Mesenchymal stem cell (in vitro differentiated cells and primary cell): ENCODE measurements at regions not wholly inside any gene's neighbourhood (a gene's known extent, or its start where the extent isn't known, plus 50 kb on each side); places are given as distances from the start of the nearest gene placed in this dataset.

Source experiments
- DNase-seq: peaks from one replicate; pipeline ENCODE4 v3.0.0-alpha.2; 2013
- H2AFZ ChIP-seq: one replicate; pipeline ENCODE4 v1.6.1; 2013; ENCODE audit warnings: low read depth, mild to moderate bottlenecking, control low read depth, inconsistent platforms, low read length, moderate library complexity
- H2AK5ac ChIP-seq: 2 replicates; pipeline ENCODE4 v1.6.1; 2013; ENCODE audit warnings: low read length, moderate library complexity, mild to moderate bottlenecking, inconsistent platforms; ENCODE audit not compliant: severe bottlenecking
- H2BK120ac ChIP-seq: one replicate; pipeline ENCODE4 v1.6.1; 2013; ENCODE audit warnings: low read depth, mild to moderate bottlenecking, inconsistent platforms, low read length, moderate library complexity
- H2BK12ac ChIP-seq, 2 experiments: one replicate each; pipeline ENCODE4 v1.6.1; 2013; ENCODE audit warnings: inconsistent platforms in 2 of 2, low read length in 2 of 2, mild to moderate bottlenecking in 2 of 2, moderate library complexity in 2 of 2, control low read depth in 1 of 2
- H2BK15ac ChIP-seq: one replicate; pipeline ENCODE4 v1.6.1; 2013; ENCODE audit warnings: mild to moderate bottlenecking, low read depth, inconsistent platforms; ENCODE audit not compliant: poor library complexity, severe bottlenecking
- H2BK5ac ChIP-seq: 2 replicates; pipeline ENCODE4 v1.6.1; 2013; ENCODE audit warnings: low read depth, mild to moderate bottlenecking, low read length, control low read depth, inconsistent platforms; ENCODE audit not compliant: poor library complexity, severe bottlenecking
- H3K14ac ChIP-seq, 2 experiments: one replicate each; pipeline ENCODE4 v1.6.1; 2013; ENCODE audit warnings: inconsistent platforms in 2 of 2, low read length in 2 of 2, control low read depth in 1 of 2, mild to moderate bottlenecking in 1 of 2, moderate library complexity in 1 of 2
- H3K18ac ChIP-seq, 2 experiments: one replicate each; pipeline ENCODE4 v1.6.1; 2013; ENCODE audit warnings: inconsistent platforms in 2 of 2, low read length in 2 of 2, control low read depth in 1 of 2, low read depth in 1 of 2, mild to moderate bottlenecking in 1 of 2
- H3K23ac ChIP-seq, 2 experiments: one replicate each; pipeline ENCODE4 v1.6.1; 2013; ENCODE audit warnings: inconsistent platforms in 2 of 2, low read length in 2 of 2, mild to moderate bottlenecking in 2 of 2, moderate library complexity in 2 of 2, control low read depth in 1 of 2
- H3K27ac ChIP-seq: 2 replicates; pipeline ENCODE4 v1.5.1; 2013; ENCODE audit warnings: mild to moderate bottlenecking, moderate library complexity, low read length, control low read depth, inconsistent platforms; ENCODE audit not compliant: poor library complexity, severe bottlenecking
- H3K27me3 ChIP-seq, 2 experiments: 2 replicates each; pipeline versions ENCODE4 v1.6.1 to v1.7.0; 2013; ENCODE audit warnings: low read length in 2 of 2, mild to moderate bottlenecking in 2 of 2, moderate library complexity in 2 of 2, control low read depth in 1 of 2, inconsistent platforms in 1 of 2; ENCODE audit not compliant: control insufficient read depth in 1 of 2, insufficient read depth in 1 of 2
- H3K36me3 ChIP-seq, 2 experiments: 2 replicates each; pipeline versions ENCODE4 v1.6.1 to v1.7.0; 2013; ENCODE audit warnings: low read length in 2 of 2, control low read depth in 1 of 2, inconsistent platforms in 1 of 2, low read depth in 1 of 2, mild to moderate bottlenecking in 1 of 2; ENCODE audit not compliant: insufficient read depth in 2 of 2, control insufficient read depth in 1 of 2
- H3K4ac ChIP-seq, 2 experiments: one replicate each; pipeline ENCODE4 v1.6.1; 2013; ENCODE audit warnings: inconsistent platforms in 2 of 2, low read length in 2 of 2, mild to moderate bottlenecking in 2 of 2, moderate library complexity in 2 of 2, control low read depth in 1 of 2, low read depth in 1 of 2
- H3K4me1 ChIP-seq: 2 replicates; pipeline ENCODE4 v1.6.1; 2013; ENCODE audit warnings: low read depth, low read length, control low read depth; ENCODE audit not compliant: control insufficient read depth, insufficient read depth
- H3K4me2 ChIP-seq: 2 replicates; pipeline ENCODE4 v1.6.1; 2013; ENCODE audit warnings: low read length, mild to moderate bottlenecking, inconsistent platforms; ENCODE audit not compliant: poor library complexity, severe bottlenecking
- H3K4me3 ChIP-seq, 2 experiments: 2 replicates each; pipeline versions ENCODE4 v1.5.1 to v1.7.0; 2013; ENCODE audit warnings: low read length in 2 of 2, mild to moderate bottlenecking in 2 of 2, control low read depth in 1 of 2, low read depth in 1 of 2; ENCODE audit not compliant: insufficient read depth in 1 of 2
- H3K79me1 ChIP-seq: replicated peaks from 2 replicates; pipeline ENCODE4 v1.6.1; 2013; ENCODE audit warnings: mild to moderate bottlenecking, control low read depth, low read length, inconsistent platforms; ENCODE audit not compliant: poor library complexity, severe bottlenecking
- H3K9ac ChIP-seq: 2 replicates; pipeline ENCODE4 v1.7.0; 2013; ENCODE audit warnings: mild to moderate bottlenecking, low read length, moderate library complexity
- H3K9me3 ChIP-seq: 2 replicates; pipeline ENCODE4 v1.7.0; 2013; ENCODE audit warnings: mild to moderate bottlenecking, low read length; ENCODE audit not compliant: control insufficient read depth
- H4K8ac ChIP-seq: one replicate; pipeline ENCODE4 v1.6.1; 2013; ENCODE audit warnings: inconsistent platforms, mild to moderate bottlenecking, low read length, moderate library complexity
- H4K91ac ChIP-seq: one replicate; pipeline ENCODE4 v1.6.1; 2013; ENCODE audit warnings: mild to moderate bottlenecking, low read length, inconsistent platforms
- WGBS: methylation state at CpG from one replicate; pipeline ENCODE4 v1.1.7; 2013; ENCODE audit warnings: mixed read lengths; 5-methylcytosine and 5-hydroxymethylcytosine counted together

DNA sequence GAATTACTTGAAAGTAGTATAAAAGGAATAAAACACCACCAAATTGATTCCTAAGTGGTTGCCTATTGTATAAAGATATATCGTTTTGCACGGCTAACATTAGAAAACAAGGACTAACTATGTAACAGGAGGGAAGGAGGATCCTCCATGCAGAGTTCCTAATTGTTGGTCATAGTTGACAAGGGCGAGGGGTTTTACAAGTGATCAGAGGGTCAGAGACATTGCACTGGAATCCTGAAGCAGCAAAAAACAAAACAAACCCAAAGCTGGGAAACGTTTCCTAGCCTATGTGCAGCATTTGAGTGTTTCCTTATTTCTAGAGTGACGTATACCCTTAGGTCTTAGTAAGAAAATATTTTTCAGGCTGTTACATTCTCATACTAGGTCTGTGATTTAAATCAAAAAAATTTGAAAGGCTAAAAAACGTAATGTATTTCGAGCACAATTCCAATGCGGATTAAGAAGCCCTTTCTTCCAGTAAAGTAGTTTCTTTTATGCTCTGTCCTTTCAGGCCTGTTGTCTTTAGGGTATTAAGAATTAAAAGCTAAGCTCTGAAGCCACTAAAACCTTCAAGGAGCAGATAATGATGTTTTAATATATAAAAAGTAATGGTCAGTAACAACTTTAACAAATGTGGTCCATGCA, 373.8 kb upstream of the MMS22L start:
- Histone ChIP-seq H3K14ac (no peak overlapping the region), H2BK12ac (no peak overlapping the region), H4K8ac (no peak overlapping the region), H3K27ac (no peak overlapping the region), H3K79me1 (no peaks in the 10 kb centered on the region), H2BK120ac (no peak overlapping the region), H3K9me3 (no peaks in the 10 kb centered on the region), H3K36me3 (no peaks in the 10 kb centered on the region), H3K23ac (no peak overlapping the region), H3K18ac (no peak overlapping the region), H3K4me1 (no peaks in the 10 kb centered on the region), H3K4ac (no peak overlapping the region), H2BK5ac (no peak overlapping the region), H4K91ac (no peak overlapping the region), H3K4me2 (no peak overlapping the region), H3K9ac (no peak overlapping the region), H3K27me3 (no peaks in the 10 kb centered on the region), H2AK5ac (no peak overlapping the region), H3K4me3 (no peak overlapping the region), H2AFZ (no peak overlapping the region), H2BK15ac (no peak overlapping the region)
- WGBS, result 78% methylated on average over 7 of the region's 8 CpGs
- DNase-seq, result no peak

GRCh38 chr6:97658090-97658489, 375.1 kb upstream of the MMS22L start:
- no peak overlapping the region for H2BK12ac ChIP-seq
- H3K23ac ChIP-seq, result no peak overlapping the region
- no peaks in the 10 kb centered on the region for H3K4me1 ChIP-seq
- no peak overlapping the region for H4K8ac ChIP-seq
- H2AFZ ChIP-seq, result no peak overlapping the region
- no peak overlapping the region for H3K4ac ChIP-seq
- WGBS, result no CpG with 5 or more reads among the region's 2 CpGs
- no peaks in the 10 kb centered on the region for H3K27me3 ChIP-seq
- no peaks in the 10 kb centered on the region for H3K36me3 ChIP-seq
- no peaks in the 10 kb centered on the region for H3K9me3 ChIP-seq
- no peak overlapping the region for H2BK5ac ChIP-seq
- H3K4me3 ChIP-seq, result no peak overlapping the region
- H2AK5ac ChIP-seq, result no peak overlapping the region
- no peaks in the 10 kb centered on the region for H3K79me1 ChIP-seq
- no peak overlapping the region for H3K9ac ChIP-seq
- no peak overlapping the region for H3K27ac ChIP-seq
- no peak overlapping the region for H3K14ac ChIP-seq
- H4K91ac ChIP-seq, result no peak overlapping the region
- H3K18ac ChIP-seq, result no peak overlapping the region
- DNase-seq, result no peak
- H2BK120ac ChIP-seq, result no peak overlapping the region
- H3K4me2 ChIP-seq, result no peak overlapping the region
- no peak overlapping the region for H2BK15ac ChIP-seq

DNA sequence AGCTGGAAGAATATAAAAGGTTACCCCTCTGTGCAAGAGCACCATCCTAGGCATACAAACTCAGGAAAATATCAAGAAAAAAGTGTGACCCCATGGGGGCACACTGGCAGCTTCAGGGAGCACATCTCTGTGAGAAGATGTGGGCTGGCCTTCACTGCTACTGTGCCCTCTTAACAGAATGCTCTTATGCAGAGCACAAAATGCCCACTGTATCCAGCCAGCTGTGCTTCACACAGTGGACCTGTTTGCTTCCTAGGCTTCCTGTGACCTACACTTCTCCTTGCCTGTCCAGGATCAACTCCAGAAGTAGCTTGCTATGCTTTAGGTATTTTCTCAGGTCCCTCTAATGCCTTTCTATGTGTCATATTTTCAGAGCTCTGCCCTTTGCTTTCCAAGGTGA, 380.2 kb upstream of the MMS22L start:
- H3K27ac ChIP-seq, result no peak overlapping the region
- H3K4me3 ChIP-seq, result no peak overlapping the region
- H2AK5ac ChIP-seq, result no peak overlapping the region
- H3K14ac ChIP-seq, result peak overlapping the region in 1 of 2 experiments; percentile 28
- no peak overlapping the region for H2BK120ac ChIP-seq
- H3K18ac ChIP-seq, result no peak overlapping the region
- no peak overlapping the region for H4K91ac ChIP-seq
- DNase-seq, result no peak
- no peaks in the 10 kb centered on the region for H3K9me3 ChIP-seq
- no peaks in the 10 kb centered on the region for H3K36me3 ChIP-seq
- no peaks in the 10 kb centered on the region for H3K27me3 ChIP-seq
- H3K23ac ChIP-seq, result no peak overlapping the region
- H3K9ac ChIP-seq, result no peak overlapping the region
- H2BK15ac ChIP-seq, result no peak overlapping the region
- no peaks in the 10 kb centered on the region for H3K4me1 ChIP-seq
- H2BK5ac ChIP-seq, result no peak overlapping the region
- no peak overlapping the region for H3K4me2 ChIP-seq
- H3K4ac ChIP-seq, result no peak overlapping the region
- no peak overlapping the region for H4K8ac ChIP-seq
- no peaks in the 10 kb centered on the region for H3K79me1 ChIP-seq
- H2AFZ ChIP-seq, result no peak overlapping the region
- H2BK12ac ChIP-seq, result no peak overlapping the region

GRCh38 chr6:97665446-97665845, 382.4 kb upstream of the MMS22L start:
- Histone ChIP-seq H3K79me1 (no peaks in the 10 kb centered on the region), H3K27me3 (no peaks in the 10 kb centered on the region), H3K4ac (no peak overlapping the region), H3K9me3 (no peaks in the 10 kb centered on the region), H2AFZ (no peak overlapping the region), H3K27ac (no peak overlapping the region), H3K14ac (no peak overlapping the region), H3K36me3 (no peaks in the 10 kb centered on the region), H3K9ac (no peak overlapping the region), H3K4me3 (no peak overlapping the region), H3K4me2 (no peak overlapping the region), H2AK5ac (no peak overlapping the region), H4K91ac (no peak overlapping the region), H2BK15ac (no peak overlapping the region), H3K4me1 (peaks cover 5% of the 10 kb centered on the region), H2BK5ac (no peak overlapping the region), H4K8ac (no peak overlapping the region), H2BK120ac (no peak overlapping the region), H3K23ac (no peak overlapping the region), H2BK12ac (no peak overlapping the region), H3K18ac (no peak overlapping the region)
- no peak for DNase-seq
- WGBS, result 81% methylated on average over 5 of the region's 5 CpGs
